DOHH2 (cell line): ENCODE measurements at regions not wholly inside any gene's neighbourhood (a gene's known extent, or its start where the extent isn't known, plus 50 kb on each side); places are given as distances from the start of the nearest gene placed in this dataset.

ENCODE experiments used
- H3F3A ChIP-seq: fragments of 200-600 bp; sonication (generic), shearing (Covaris generic); 2 replicates; pipeline ENCODE4 v1.6.0; 2016; ENCODE audit warnings: antibody characterized with exemption, mild to moderate bottlenecking; ENCODE audit not compliant: control insufficient read depth, insufficient read depth
- H3K27ac ChIP-seq: fragments of 200-600 bp; sonication (generic); 2 replicates; pipeline ENCODE4 v1.5.1; 2014; ENCODE audit warnings: low read depth, mild to moderate bottlenecking, low read length, moderate library complexity
- H3K27me3 ChIP-seq: fragments of 200-600 bp; sonication (generic); 2 replicates; pipeline ENCODE4 v1.6.1; 2014; ENCODE audit warnings: mild to moderate bottlenecking, low read length, mixed read lengths; ENCODE audit not compliant: control insufficient read depth
- H3K36me3 ChIP-seq: fragments of 200-600 bp; sonication (generic); 2 replicates; pipeline ENCODE4 v1.6.1; 2014; ENCODE audit warnings: mild to moderate bottlenecking, low read length, moderate library complexity, mixed read lengths; ENCODE audit not compliant: control insufficient read depth
- H3K4me1 ChIP-seq: fragments of 200-600 bp; sonication (generic); 2 replicates; pipeline ENCODE4 v1.6.1; 2014; ENCODE audit warnings: mild to moderate bottlenecking, low read length, mixed read lengths; ENCODE audit not compliant: control insufficient read depth
- H3K4me2 ChIP-seq: fragments of 200-600 bp; sonication (generic); 2 replicates; pipeline ENCODE4 v1.6.0; 2014; ENCODE audit warnings: mild to moderate bottlenecking, low read length, moderate library complexity
- H3K4me3 ChIP-seq: fragments of 200-600 bp; sonication (generic); 2 replicates; pipeline ENCODE4 v1.5.1; 2014; ENCODE audit warnings: mild to moderate bottlenecking, low read length, mixed read lengths
- H3K79me2 ChIP-seq: fragments of 200-600 bp; sonication (generic); 2 replicates; pipeline ENCODE4 v1.6.1; 2014; ENCODE audit warnings: mild to moderate bottlenecking, low read length, mixed read lengths; ENCODE audit not compliant: control insufficient read depth
- H3K9me2 ChIP-seq: fragments of 200-600 bp; sonication (generic); replicated peaks from 2 replicates; pipeline ENCODE4 v1.6.1; 2014; ENCODE audit warnings: mild to moderate bottlenecking, low read length, mixed read lengths; ENCODE audit not compliant: control insufficient read depth
- H3K9me3 ChIP-seq: fragments of 200-600 bp; sonication (generic); 2 replicates; pipeline ENCODE4 v1.6.1; 2014; ENCODE audit warnings: antibody characterized with exemption, low read length, mixed read lengths; ENCODE audit not compliant: control insufficient read depth, insufficient read depth
- H4K20me1 ChIP-seq: fragments of 200-600 bp; sonication (generic); 2 replicates; pipeline ENCODE4 v1.6.0; 2014; ENCODE audit warnings: low read depth, mild to moderate bottlenecking, antibody characterized with exemption, low read length, moderate library complexity; ENCODE audit not compliant: control insufficient read depth, insufficient read depth
- EZH2phosphoT487 ChIP-seq: fragments of 200-600 bp; sonication (generic); IDR thresholded peaks from 2 replicates; pipeline ENCODE4 v1.6.1; 2017; ENCODE audit warnings: borderline replicate concordance, mild to moderate bottlenecking, antibody characterized with exemption, low read length, moderate library complexity, mixed read lengths
- TF ChIP-seq, protein P1 (sequence below): fragments of 200-600 bp; sonication (generic); IDR thresholded peaks from one replicate; pipeline ENCODE4 v1.5.1; 2014; ENCODE audit warnings: antibody characterized with exemption, mild to moderate bottlenecking, low read depth, low read length; ENCODE audit not compliant: poor library complexity, severe bottlenecking

DNA sequence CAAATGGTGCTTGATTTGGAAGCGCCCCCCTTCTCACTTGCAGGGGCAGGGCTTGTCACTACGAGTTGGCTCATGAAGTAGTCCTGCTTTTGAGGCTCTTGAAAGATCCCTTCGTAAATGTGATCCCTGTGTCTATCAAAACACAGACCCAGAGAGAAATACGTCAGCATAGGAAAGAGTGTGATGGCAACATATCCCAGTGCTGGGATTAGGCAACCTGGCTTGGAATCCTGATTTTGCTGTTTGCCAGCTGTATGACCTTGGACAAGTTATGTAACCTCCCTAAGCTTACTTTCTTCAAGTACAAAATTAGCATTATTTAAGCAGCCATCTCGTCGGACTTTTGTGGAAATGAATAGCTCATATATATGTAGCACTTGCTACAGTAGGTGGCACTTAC is 228.4 kb downstream of the ATG4C start:
- no peaks in the 10 kb centered on the region for H4K20me1 ChIP-seq
- no peaks in the 10 kb centered on the region for H3F3A ChIP-seq
- no peak overlapping the region for H3K4me2 ChIP-seq
- TF ChIP-seq, protein P1, sequence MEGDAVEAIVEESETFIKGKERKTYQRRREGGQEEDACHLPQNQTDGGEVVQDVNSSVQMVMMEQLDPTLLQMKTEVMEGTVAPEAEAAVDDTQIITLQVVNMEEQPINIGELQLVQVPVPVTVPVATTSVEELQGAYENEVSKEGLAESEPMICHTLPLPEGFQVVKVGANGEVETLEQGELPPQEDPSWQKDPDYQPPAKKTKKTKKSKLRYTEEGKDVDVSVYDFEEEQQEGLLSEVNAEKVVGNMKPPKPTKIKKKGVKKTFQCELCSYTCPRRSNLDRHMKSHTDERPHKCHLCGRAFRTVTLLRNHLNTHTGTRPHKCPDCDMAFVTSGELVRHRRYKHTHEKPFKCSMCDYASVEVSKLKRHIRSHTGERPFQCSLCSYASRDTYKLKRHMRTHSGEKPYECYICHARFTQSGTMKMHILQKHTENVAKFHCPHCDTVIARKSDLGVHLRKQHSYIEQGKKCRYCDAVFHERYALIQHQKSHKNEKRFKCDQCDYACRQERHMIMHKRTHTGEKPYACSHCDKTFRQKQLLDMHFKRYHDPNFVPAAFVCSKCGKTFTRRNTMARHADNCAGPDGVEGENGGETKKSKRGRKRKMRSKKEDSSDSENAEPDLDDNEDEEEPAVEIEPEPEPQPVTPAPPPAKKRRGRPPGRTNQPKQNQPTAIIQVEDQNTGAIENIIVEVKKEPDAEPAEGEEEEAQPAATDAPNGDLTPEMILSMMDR, result no peak
- TF ChIP-seq EZH2phosphoT487, result no peak
- H3K4me1 ChIP-seq, result no peaks in the 10 kb centered on the region
- H3K27me3 ChIP-seq, result no peaks in the 10 kb centered on the region
- H3K27ac ChIP-seq, result no peak overlapping the region
- no peak overlapping the region for H3K4me3 ChIP-seq
- H3K9me3 ChIP-seq, result no peaks in the 10 kb centered on the region
- no peaks in the 10 kb centered on the region for H3K9me2 ChIP-seq
- H3K36me3 ChIP-seq, result no peaks in the 10 kb centered on the region
- no peaks in the 10 kb centered on the region for H3K79me2 ChIP-seq

DNA sequence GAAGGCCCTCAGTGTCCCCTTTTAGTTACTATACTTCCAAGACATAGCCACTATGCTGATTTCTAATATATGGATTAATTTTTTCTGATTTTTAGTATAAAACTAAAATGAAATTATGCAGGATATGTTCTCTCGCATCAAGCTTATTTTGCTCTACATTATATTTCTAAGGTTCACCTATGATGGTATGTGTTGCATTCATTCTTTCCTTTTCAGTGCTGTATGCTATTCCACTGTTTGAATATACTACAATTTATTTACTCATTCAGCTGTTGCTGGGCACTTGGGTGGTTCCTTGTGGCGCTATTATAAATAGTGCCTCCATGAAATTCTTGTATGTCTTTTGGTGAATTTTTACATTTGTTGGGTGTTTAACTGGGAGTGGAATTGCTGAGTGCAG is 230.3 kb downstream of the ATG4C start:
- no peaks in the 10 kb centered on the region for H3K9me2 ChIP-seq
- no peaks in the 10 kb centered on the region for H3K79me2 ChIP-seq
- no peaks in the 10 kb centered on the region for H3K36me3 ChIP-seq

DNA sequence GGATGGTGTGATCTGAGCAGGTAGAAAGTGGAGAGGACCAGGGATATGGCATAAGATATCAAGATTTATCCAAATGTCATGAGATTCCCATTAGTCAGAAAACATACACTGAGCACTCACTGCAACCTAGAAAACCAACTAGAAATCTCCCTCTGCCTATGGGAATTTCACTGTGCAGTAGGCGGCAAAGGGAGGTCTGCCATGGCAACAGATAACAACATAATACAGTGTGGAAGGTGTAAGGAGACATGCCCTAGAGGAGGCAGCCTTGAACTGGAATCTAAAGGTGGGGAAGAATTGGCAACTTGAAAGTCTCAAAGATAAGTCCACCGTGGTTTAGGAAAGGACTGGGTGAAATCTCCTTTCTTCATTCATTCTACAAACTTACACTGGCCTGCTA is 238.4 kb downstream of the ATG4C start:
- H3K9me2 ChIP-seq, result no peaks in the 10 kb centered on the region
- no peaks in the 10 kb centered on the region for H3K79me2 ChIP-seq
- TF ChIP-seq, protein P1, result no peak
- no peaks in the 10 kb centered on the region for H3K27me3 ChIP-seq
- no peak overlapping the region for H3K27ac ChIP-seq
- no peaks in the 10 kb centered on the region for H4K20me1 ChIP-seq
- no peaks in the 10 kb centered on the region for H3K4me1 ChIP-seq
- H3K36me3 ChIP-seq, result no peaks in the 10 kb centered on the region
- no peaks in the 10 kb centered on the region for H3K9me3 ChIP-seq
- H3K4me3 ChIP-seq, result no peak overlapping the region
- H3K4me2 ChIP-seq, result no peak overlapping the region
- no peaks in the 10 kb centered on the region for H3F3A ChIP-seq

More for the DNA sequence above, 230.3 kb downstream of the ATG4C start:
- H3K4me2 ChIP-seq, result no peak overlapping the region
- H3F3A ChIP-seq, result no peaks in the 10 kb centered on the region
- H3K27me3 ChIP-seq, result no peaks in the 10 kb centered on the region
- no peaks in the 10 kb centered on the region for H3K4me1 ChIP-seq
- no peak overlapping the region for H3K27ac ChIP-seq
- no peaks in the 10 kb centered on the region for H4K20me1 ChIP-seq
- no peak overlapping the region for H3K4me3 ChIP-seq
- H3K9me3 ChIP-seq, result no peaks in the 10 kb centered on the region
- TF ChIP-seq, protein P1, result no peak
- TF ChIP-seq EZH2phosphoT487, result no peak

DNA sequence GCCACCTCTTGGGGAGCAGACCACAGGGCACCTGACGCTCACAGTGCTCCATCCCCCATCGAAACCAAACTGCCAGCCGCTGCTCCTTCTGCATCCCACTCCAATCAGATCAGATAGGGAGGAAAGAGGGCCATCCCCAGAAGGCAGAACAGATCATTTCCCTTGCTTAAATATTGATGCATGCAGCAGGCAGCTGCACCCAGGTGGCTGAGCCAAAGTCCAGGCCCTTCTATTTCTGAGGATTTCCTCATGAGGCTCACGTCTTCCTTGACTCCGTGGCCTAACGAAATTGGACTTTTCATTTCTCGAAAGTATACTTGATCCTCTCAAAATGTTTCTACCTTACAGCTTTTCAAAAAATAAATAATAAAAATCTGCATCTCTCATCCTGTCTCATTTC is 239.2 kb downstream of the ATG4C start:
- no peak overlapping the region for H3K4me2 ChIP-seq
- no peaks in the 10 kb centered on the region for H4K20me1 ChIP-seq
- no peaks in the 10 kb centered on the region for H3F3A ChIP-seq
- H3K27me3 ChIP-seq, result no peaks in the 10 kb centered on the region
- H3K79me2 ChIP-seq, result no peaks in the 10 kb centered on the region
- H3K4me3 ChIP-seq, result no peak overlapping the region
- no peak for TF ChIP-seq EZH2phosphoT487
- TF ChIP-seq, protein P1, result no peak
- no peaks in the 10 kb centered on the region for H3K36me3 ChIP-seq
- no peaks in the 10 kb centered on the region for H3K9me3 ChIP-seq
- no peaks in the 10 kb centered on the region for H3K4me1 ChIP-seq
- H3K9me2 ChIP-seq, result no peaks in the 10 kb centered on the region
- H3K27ac ChIP-seq, result no peak overlapping the region
